Thyroid gland (tissue), 4 donors: ENCODE measurements at regions not wholly inside any gene's neighbourhood (a gene's known extent, or its start where the extent isn't known, plus 50 kb on each side); places are given as distances from the start of the nearest gene placed in this dataset.
A peak's percentile ranks its signal among the peaks of the same experiment; 100 is the strongest.

Experiments
- POLR2A ChIP-seq, 2 donors: fragments of 450-650 bp; IDR thresholded peaks; one replicate each; pipeline ENCODE4 v1.6.1; 2017; ENCODE audit warnings: antibody characterized with exemption in 2 of 2, mild to moderate bottlenecking in 2 of 2, moderate library complexity in 1 of 2
- TF ChIP-seq, protein P1 (sequence below), 6 experiments: fragments of 200-600 bp in 3 of 6; fragments of 450-650 bp in 3 of 6; sonication (generic) in 3 of 6; IDR thresholded peaks; one replicate each; pipeline ENCODE4 v1.5.1; 2016 to 2019; ENCODE audit warnings: antibody characterized with exemption in 6 of 6, mild to moderate bottlenecking in 2 of 6, inconsistent platforms in 1 of 6, moderate library complexity in 1 of 6

DNA sequence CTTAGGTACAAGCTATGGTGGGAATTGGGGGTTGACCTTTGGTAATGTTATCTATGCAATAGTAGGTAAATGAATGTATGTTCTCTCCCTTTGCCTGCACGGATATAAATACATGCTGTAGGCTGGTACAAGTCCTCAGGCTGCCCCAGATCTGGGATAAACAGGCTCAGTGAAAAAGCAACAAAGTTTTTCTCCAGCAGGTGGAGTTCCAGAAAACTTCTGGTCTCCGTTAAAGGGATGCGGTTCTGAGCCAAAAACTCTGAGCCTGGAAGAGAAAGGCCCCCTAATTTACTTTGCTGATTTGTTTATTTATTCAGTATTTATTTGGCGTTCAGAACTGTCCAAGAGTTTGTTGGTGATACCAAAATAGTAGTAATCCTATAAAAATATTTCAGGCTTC lies 204.7 kb downstream of the ADRA2A start:
- TF ChIP-seq, protein P1, sequence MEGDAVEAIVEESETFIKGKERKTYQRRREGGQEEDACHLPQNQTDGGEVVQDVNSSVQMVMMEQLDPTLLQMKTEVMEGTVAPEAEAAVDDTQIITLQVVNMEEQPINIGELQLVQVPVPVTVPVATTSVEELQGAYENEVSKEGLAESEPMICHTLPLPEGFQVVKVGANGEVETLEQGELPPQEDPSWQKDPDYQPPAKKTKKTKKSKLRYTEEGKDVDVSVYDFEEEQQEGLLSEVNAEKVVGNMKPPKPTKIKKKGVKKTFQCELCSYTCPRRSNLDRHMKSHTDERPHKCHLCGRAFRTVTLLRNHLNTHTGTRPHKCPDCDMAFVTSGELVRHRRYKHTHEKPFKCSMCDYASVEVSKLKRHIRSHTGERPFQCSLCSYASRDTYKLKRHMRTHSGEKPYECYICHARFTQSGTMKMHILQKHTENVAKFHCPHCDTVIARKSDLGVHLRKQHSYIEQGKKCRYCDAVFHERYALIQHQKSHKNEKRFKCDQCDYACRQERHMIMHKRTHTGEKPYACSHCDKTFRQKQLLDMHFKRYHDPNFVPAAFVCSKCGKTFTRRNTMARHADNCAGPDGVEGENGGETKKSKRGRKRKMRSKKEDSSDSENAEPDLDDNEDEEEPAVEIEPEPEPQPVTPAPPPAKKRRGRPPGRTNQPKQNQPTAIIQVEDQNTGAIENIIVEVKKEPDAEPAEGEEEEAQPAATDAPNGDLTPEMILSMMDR (IDR thresholded peaks at IDR 0.05), result peak in 3 of 6 experiments; percentile 14 to 44 (median 25)
- no peak for TF ChIP-seq POLR2A (IDR thresholded peaks at IDR 0.05)
